MV-4-11 (cell line): ENCODE measurements at regions not wholly inside any gene's neighbourhood (a gene's known extent, or its start where the extent isn't known, plus 50 kb on each side); places are given as distances from the start of the nearest gene placed in this dataset.

Source experiments
- DNase-seq: peaks from one replicate; lab custom pipeline; 2025; lab: John Stamatoyannopoulos, UW

- DNase-seq, result no peak
Observed at GRCh38 chr2:226207671-226208070, 591.9 kb downstream of the IRS1 start.

GRCh38 chr2:226199555-226199954 is 600.1 kb downstream of the IRS1 start:
- DNase-seq, result no peak

- no peak for DNase-seq
Observed at GRCh38 chr2:226198956-226199355, 600.7 kb downstream of the IRS1 start.

- no peak for DNase-seq
Observed at GRCh38 chr2:226190479-226191252, 609.0 kb downstream of the IRS1 start.

GRCh38 chr2:226189061-226189460 is 610.6 kb downstream of the IRS1 start:
- no peak for DNase-seq

- no peak for DNase-seq
Observed at GRCh38 chr2:226187616-226188015, 612.0 kb downstream of the IRS1 start.

- DNase-seq, result no peak
Observed at GRCh38 chr2:226187156-226187555, 612.5 kb downstream of the IRS1 start.

- DNase-seq, result no peak
Observed at GRCh38 chr2:226185616-226186211, 613.9 kb downstream of the IRS1 start.

GRCh38 chr2:226184940-226185615 is 614.5 kb downstream of the IRS1 start:
- no peak for DNase-seq

GRCh38 chr2:226184540-226184939 is 615.1 kb downstream of the IRS1 start:
- no peak for DNase-seq

GRCh38 chr2:226183550-226183949 is 616.1 kb downstream of the IRS1 start:
- DNase-seq, result no peak

GRCh38 chr2:226183033-226183432 is 616.6 kb downstream of the IRS1 start:
- DNase-seq, result no peak

GRCh38 chr2:226181909-226182308 is 617.7 kb downstream of the IRS1 start:
- DNase-seq, result no peak

- no peak for DNase-seq
Observed at GRCh38 chr2:226180281-226180884, 619.2 kb downstream of the IRS1 start.

- DNase-seq, result no peak
Observed at GRCh38 chr2:226179010-226179409, 620.6 kb downstream of the IRS1 start.

- no peak for DNase-seq
Observed at GRCh38 chr2:226176283-226176984, 623.2 kb downstream of the IRS1 start.

GRCh38 chr2:226174390-226174789 is 625.2 kb downstream of the IRS1 start:
- no peak for DNase-seq

- no peak for DNase-seq
Observed at GRCh38 chr2:226172939-226173338, 626.7 kb downstream of the IRS1 start.

- no peak for DNase-seq
Observed at GRCh38 chr2:226172309-226172708, 627.3 kb downstream of the IRS1 start.

GRCh38 chr2:226169751-226170581 is 629.7 kb downstream of the IRS1 start:
- DNase-seq, result no peak

- DNase-seq, result no peak
Observed at GRCh38 chr2:226168496-226169160, 631.0 kb downstream of the IRS1 start.
